Mesendoderm (in vitro differentiated cells): ENCODE measurements at regions not wholly inside any gene's neighbourhood (a gene's known extent, or its start where the extent isn't known, plus 50 kb on each side); places are given as distances from the start of the nearest gene placed in this dataset.

Experiments used
- DNase-seq: peaks from one replicate; pipeline ENCODE4 v3.0.0; 2013
- H2AK5ac ChIP-seq: 2 replicates; pipeline ENCODE4 v1.6.1; 2013; ENCODE audit warnings: low read length, inconsistent platforms
- H2BK120ac ChIP-seq: 2 replicates; pipeline ENCODE4 v1.6.1; 2013; ENCODE audit warnings: low read depth, mild to moderate bottlenecking, low read length, moderate library complexity, mixed read lengths
- H2BK15ac ChIP-seq: replicated peaks from 2 replicates; pipeline ENCODE4 v1.6.1; 2013; ENCODE audit warnings: low read depth, mild to moderate bottlenecking, moderate library complexity
- H2BK5ac ChIP-seq: 2 replicates; pipeline ENCODE4 v1.6.1; 2013; ENCODE audit warnings: low read length, inconsistent platforms
- H3K18ac ChIP-seq: 2 replicates; pipeline ENCODE4 v1.6.1; 2013; ENCODE audit warnings: mild to moderate bottlenecking, low read length, mixed read lengths
- H3K23ac ChIP-seq: one replicate; pipeline ENCODE4 v1.6.1; 2013; ENCODE audit warnings: low read length
- H3K27ac ChIP-seq: 2 replicates; pipeline ENCODE4 v1.5.1; 2013; ENCODE audit warnings: low read depth, mild to moderate bottlenecking, inconsistent platforms, low read length, moderate library complexity
- H3K27me3 ChIP-seq: 2 replicates; pipeline ENCODE4 v1.6.1; 2013; ENCODE audit warnings: low read length, control low read depth, mild to moderate bottlenecking, inconsistent platforms; ENCODE audit not compliant: insufficient read depth, poor library complexity
- H3K36me3 ChIP-seq: 2 replicates; pipeline ENCODE4 v1.6.1; 2013; ENCODE audit warnings: low read length, inconsistent platforms; ENCODE audit not compliant: control insufficient read depth, insufficient read depth
- H3K4ac ChIP-seq: one replicate; pipeline ENCODE4 v1.6.1; 2013; ENCODE audit warnings: low read depth, mild to moderate bottlenecking, low read length, moderate library complexity
- H3K4me1 ChIP-seq: 2 replicates; pipeline ENCODE4 v1.6.1; 2013; ENCODE audit warnings: low read depth, low read length, inconsistent platforms; ENCODE audit not compliant: control insufficient read depth
- H3K4me2 ChIP-seq: 2 replicates; pipeline ENCODE4 v1.6.1; 2013; ENCODE audit warnings: low read length
- H3K4me3 ChIP-seq: 2 replicates; pipeline ENCODE4 v1.5.1; 2013; ENCODE audit warnings: mild to moderate bottlenecking, low read length
- H3K56ac ChIP-seq: one replicate; pipeline ENCODE4 v1.6.1; 2013; ENCODE audit warnings: low read length
- H3K79me1 ChIP-seq: 2 replicates; pipeline ENCODE4 v1.6.1; 2013; ENCODE audit warnings: low read length, inconsistent platforms
- H3K79me2 ChIP-seq: 2 replicates; pipeline ENCODE4 v1.6.1; 2013; ENCODE audit warnings: mild to moderate bottlenecking, low read length; ENCODE audit not compliant: control insufficient read depth, insufficient read depth
- H3K9ac ChIP-seq: 2 replicates; pipeline ENCODE4 v1.6.1; 2013; ENCODE audit warnings: low read length, inconsistent platforms
- H4K5ac ChIP-seq: one replicate; pipeline ENCODE4 v1.6.1; 2013; ENCODE audit warnings: low read length
- H4K8ac ChIP-seq: one replicate; pipeline ENCODE4 v1.6.1; 2013; ENCODE audit warnings: low read depth, mild to moderate bottlenecking, control low read depth, low read length, moderate library complexity
- WGBS: extraction: QIAGEN DNeasy Blood & Tissue Kit; methylation state at CpG from one replicate; pipeline ENCODE4 v1.1.7; 2013; ENCODE audit warnings: low lambda C conversion rate, missing lambda C conversion rate; ENCODE audit not compliant: insufficient coverage; ENCODE audit errors: extremely low coverage; 5-methylcytosine and 5-hydroxymethylcytosine counted together

- H2BK5ac ChIP-seq = no peak overlapping the region
- H3K36me3 ChIP-seq = no peaks in the 10 kb centered on the region
- WGBS = no CpG with 5 or more reads among the region's 4 CpGs
- H3K79me1 ChIP-seq = no peaks in the 10 kb centered on the region
- no peak overlapping the region for H2BK15ac ChIP-seq
- no peak overlapping the region for H3K56ac ChIP-seq
- H3K23ac ChIP-seq = no peak overlapping the region
- no peak overlapping the region for H3K9ac ChIP-seq
- no peak overlapping the region for H3K4ac ChIP-seq
- no peak overlapping the region for H3K18ac ChIP-seq
- H3K4me2 ChIP-seq = no peak overlapping the region
- no peak overlapping the region for H2AK5ac ChIP-seq
- no peaks in the 10 kb centered on the region for H3K4me1 ChIP-seq
- H4K5ac ChIP-seq = no peak overlapping the region
- no peaks in the 10 kb centered on the region for H3K27me3 ChIP-seq
- H4K8ac ChIP-seq = no peak overlapping the region
- H2BK120ac ChIP-seq = no peak overlapping the region
- no peaks in the 10 kb centered on the region for H3K79me2 ChIP-seq
- H3K27ac ChIP-seq = no peak overlapping the region
- no peak overlapping the region for H3K4me3 ChIP-seq
- no peak for DNase-seq
Observed at GRCh38 chr5:38772471-38772870, 73.3 kb upstream of the OSMR start.

GRCh38 chr5:38775218-38775840 is 70.5 kb upstream of the OSMR start:
- Histone ChIP-seq H2BK5ac (no peak overlapping the region), H3K79me1 (no peaks in the 10 kb centered on the region), H3K18ac (no peak overlapping the region), H3K27ac (no peak overlapping the region), H3K36me3 (no peaks in the 10 kb centered on the region), H3K9ac (no peak overlapping the region), H2BK15ac (no peak overlapping the region), H3K56ac (no peak overlapping the region), H3K4ac (no peak overlapping the region), H4K8ac (no peak overlapping the region), H2BK120ac (no peak overlapping the region), H3K23ac (no peak overlapping the region), H3K4me3 (no peak overlapping the region), H2AK5ac (no peak overlapping the region), H3K79me2 (no peaks in the 10 kb centered on the region), H3K27me3 (no peaks in the 10 kb centered on the region), H3K4me2 (no peak overlapping the region), H4K5ac (no peak overlapping the region), H3K4me1 (no peaks in the 10 kb centered on the region)
- WGBS = no CpG with 5 or more reads among the region's 5 CpGs
- no peak for DNase-seq

GRCh38 chr5:38776149-38776896 is 69.5 kb upstream of the OSMR start:
- Histone ChIP-seq H4K8ac (no peak overlapping the region), H3K27ac (no peak overlapping the region)

GRCh38 chr5:38777111-38777510 is 68.7 kb upstream of the OSMR start:
- Histone ChIP-seq H2BK120ac (no peak overlapping the region), H2BK5ac (no peak overlapping the region), H3K79me2 (no peaks in the 10 kb centered on the region), H3K27me3 (no peaks in the 10 kb centered on the region), H3K4me1 (no peaks in the 10 kb centered on the region), H3K79me1 (no peaks in the 10 kb centered on the region), H3K4me2 (no peak overlapping the region), H4K8ac (no peak overlapping the region), H4K5ac (no peak overlapping the region), H3K4ac (no peak overlapping the region), H3K27ac (no peak overlapping the region), H2BK15ac (no peak overlapping the region), H3K36me3 (no peaks in the 10 kb centered on the region), H3K9ac (no peak overlapping the region), H2AK5ac (no peak overlapping the region), H3K18ac (no peak overlapping the region), H3K56ac (no peak overlapping the region), H3K23ac (no peak overlapping the region), H3K4me3 (no peak overlapping the region)
- no CpG with 5 or more reads among the region's 2 CpGs for WGBS
- DNase-seq = no peak

More at GRCh38 chr5:38776149-38776896, 69.5 kb upstream of the OSMR start:
- H3K4me1 ChIP-seq = no peaks in the 10 kb centered on the region
- H3K4me2 ChIP-seq = no peak overlapping the region
- no peak overlapping the region for H3K23ac ChIP-seq
- no peak overlapping the region for H2BK5ac ChIP-seq
- no peak overlapping the region for H2BK120ac ChIP-seq
- H4K5ac ChIP-seq = no peak overlapping the region
- no peak overlapping the region for H3K4ac ChIP-seq
- WGBS = no CpG with 5 or more reads among the region's 6 CpGs
- H3K4me3 ChIP-seq = no peak overlapping the region
- no peaks in the 10 kb centered on the region for H3K36me3 ChIP-seq
- H3K56ac ChIP-seq = no peak overlapping the region
- H3K9ac ChIP-seq = no peak overlapping the region
- DNase-seq = no peak
- no peak overlapping the region for H3K18ac ChIP-seq
- no peaks in the 10 kb centered on the region for H3K27me3 ChIP-seq
- no peak overlapping the region for H2AK5ac ChIP-seq
- H3K79me1 ChIP-seq = no peaks in the 10 kb centered on the region
- H2BK15ac ChIP-seq = no peak overlapping the region
- H3K79me2 ChIP-seq = no peaks in the 10 kb centered on the region

- Histone ChIP-seq H3K4ac (no peak overlapping the region), H2BK15ac (no peak overlapping the region), H4K5ac (no peak overlapping the region)
Observed at GRCh38 chr5:38780316-38780715, 65.5 kb upstream of the OSMR start.

GRCh38 chr5:38780945-38781344 is 64.9 kb upstream of the OSMR start:
- WGBS = no CpG with 5 or more reads among the region's 2 CpGs
- no peaks in the 10 kb centered on the region for H3K4me1 ChIP-seq
- no peak overlapping the region for H3K4ac ChIP-seq
- H3K9ac ChIP-seq = no peak overlapping the region
- H3K36me3 ChIP-seq = no peaks in the 10 kb centered on the region
- H3K27me3 ChIP-seq = no peaks in the 10 kb centered on the region
- no peaks in the 10 kb centered on the region for H3K79me1 ChIP-seq
- no peak for DNase-seq
- H2BK5ac ChIP-seq = no peak overlapping the region
- no peak overlapping the region for H3K56ac ChIP-seq
- no peak overlapping the region for H3K27ac ChIP-seq
- no peak overlapping the region for H2BK15ac ChIP-seq
- no peaks in the 10 kb centered on the region for H3K79me2 ChIP-seq
- H4K5ac ChIP-seq = no peak overlapping the region
- no peak overlapping the region for H3K4me2 ChIP-seq
- no peak overlapping the region for H3K23ac ChIP-seq
- no peak overlapping the region for H3K18ac ChIP-seq
- H2AK5ac ChIP-seq = no peak overlapping the region
- no peak overlapping the region for H3K4me3 ChIP-seq
- no peak overlapping the region for H2BK120ac ChIP-seq
- H4K8ac ChIP-seq = no peak overlapping the region

More at GRCh38 chr5:38780316-38780715, 65.5 kb upstream of the OSMR start:
- no peak overlapping the region for H3K4me3 ChIP-seq
- H3K23ac ChIP-seq = no peak overlapping the region
- no peaks in the 10 kb centered on the region for H3K79me1 ChIP-seq
- no peak overlapping the region for H3K9ac ChIP-seq
- H2BK5ac ChIP-seq = no peak overlapping the region
- H2BK120ac ChIP-seq = no peak overlapping the region
- H3K27me3 ChIP-seq = no peaks in the 10 kb centered on the region
- no peaks in the 10 kb centered on the region for H3K36me3 ChIP-seq
- H3K18ac ChIP-seq = no peak overlapping the region
- no peaks in the 10 kb centered on the region for H3K79me2 ChIP-seq
- H3K4me2 ChIP-seq = no peak overlapping the region
- H3K27ac ChIP-seq = no peak overlapping the region
- H2AK5ac ChIP-seq = no peak overlapping the region
- H4K8ac ChIP-seq = no peak overlapping the region
- no peaks in the 10 kb centered on the region for H3K4me1 ChIP-seq
- no peak for DNase-seq
- no peak overlapping the region for H3K56ac ChIP-seq
